ENCODE measurements at regions not wholly inside any gene's neighbourhood (a gene's known extent, or its start where the extent isn't known, plus 50 kb on each side); places are given as distances from the start of the nearest gene placed in this dataset.
A peak's percentile ranks its signal among the peaks of the same experiment; 100 is the strongest.

DNA sequence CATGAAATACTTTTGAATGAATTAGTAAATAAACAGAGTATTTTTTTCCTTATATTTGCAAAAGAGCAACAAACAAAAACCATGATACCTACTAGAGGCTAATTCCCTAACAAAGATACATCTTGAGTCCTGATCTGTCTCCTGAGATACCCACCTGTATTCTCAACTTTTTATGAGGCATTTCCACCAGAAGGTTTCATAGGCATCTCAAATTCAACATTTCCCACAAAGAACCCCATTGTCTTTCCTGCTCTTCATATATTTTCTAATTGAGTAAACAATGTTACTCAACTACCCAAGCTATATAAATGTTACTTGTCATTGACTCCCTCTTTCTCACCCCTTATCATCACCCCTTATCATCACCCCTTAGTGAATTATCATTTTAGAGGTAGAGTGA is 119.4 kb upstream of the RAI14 start:
- Histone ChIP-seq H2AFZ (no peak overlapping the region), H3K4me1 (replicated peaks; ENCODE audit: insufficient read depth) (peaks cover 33% of the 10 kb centered on the region), H3K27me3 (ENCODE audit: insufficient read depth, low read depth) (no peaks in the 10 kb centered on the region), H3K36me3 (ENCODE audit: low read depth) (no peaks in the 10 kb centered on the region), H4K20me1 (ENCODE audit: insufficient read depth) (no peaks in the 10 kb centered on the region), H3K9me3 (ENCODE audit: insufficient read depth, low read depth) (peaks cover 11% of the 10 kb centered on the region; the same call in 1 of the 2 replicates), H3K4me2 (peak overlapping the region; percentile 37; the same call in 1 of the 2 replicates), H3K27ac (peak overlapping the region; percentile 58), H3K9me2 (ENCODE audit: insufficient read depth) (no peaks in the 10 kb centered on the region), H3K4me3 (no peak overlapping the region), H3K79me2 (ENCODE audit: low read depth) (no peaks in the 10 kb centered on the region), H3F3A (ENCODE audit: insufficient read depth, low read depth) (peaks cover 13% of the 10 kb centered on the region; the same call in 1 of the 2 replicates)
- POLR2A ChIA-PET (ENCODE audit: unreplicated experiment): no interaction called here
- TF ChIP-seq EZH2 (IDR thresholded peaks at IDR 0.05; ENCODE audit: low read depth): no peak
- TF ChIP-seq, protein P1, sequence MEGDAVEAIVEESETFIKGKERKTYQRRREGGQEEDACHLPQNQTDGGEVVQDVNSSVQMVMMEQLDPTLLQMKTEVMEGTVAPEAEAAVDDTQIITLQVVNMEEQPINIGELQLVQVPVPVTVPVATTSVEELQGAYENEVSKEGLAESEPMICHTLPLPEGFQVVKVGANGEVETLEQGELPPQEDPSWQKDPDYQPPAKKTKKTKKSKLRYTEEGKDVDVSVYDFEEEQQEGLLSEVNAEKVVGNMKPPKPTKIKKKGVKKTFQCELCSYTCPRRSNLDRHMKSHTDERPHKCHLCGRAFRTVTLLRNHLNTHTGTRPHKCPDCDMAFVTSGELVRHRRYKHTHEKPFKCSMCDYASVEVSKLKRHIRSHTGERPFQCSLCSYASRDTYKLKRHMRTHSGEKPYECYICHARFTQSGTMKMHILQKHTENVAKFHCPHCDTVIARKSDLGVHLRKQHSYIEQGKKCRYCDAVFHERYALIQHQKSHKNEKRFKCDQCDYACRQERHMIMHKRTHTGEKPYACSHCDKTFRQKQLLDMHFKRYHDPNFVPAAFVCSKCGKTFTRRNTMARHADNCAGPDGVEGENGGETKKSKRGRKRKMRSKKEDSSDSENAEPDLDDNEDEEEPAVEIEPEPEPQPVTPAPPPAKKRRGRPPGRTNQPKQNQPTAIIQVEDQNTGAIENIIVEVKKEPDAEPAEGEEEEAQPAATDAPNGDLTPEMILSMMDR (conservative IDR thresholded peaks at IDR 0.05): no peak
- CTCF ChIA-PET: no interaction called here
- BruUV-seq (replicated peaks): no TSS peak
- intact Hi-C loops (cut with micrococcal nuclease; ENCODE audit: unreplicated experiment): no loop called here
- DNase-seq: no peak

DNA sequence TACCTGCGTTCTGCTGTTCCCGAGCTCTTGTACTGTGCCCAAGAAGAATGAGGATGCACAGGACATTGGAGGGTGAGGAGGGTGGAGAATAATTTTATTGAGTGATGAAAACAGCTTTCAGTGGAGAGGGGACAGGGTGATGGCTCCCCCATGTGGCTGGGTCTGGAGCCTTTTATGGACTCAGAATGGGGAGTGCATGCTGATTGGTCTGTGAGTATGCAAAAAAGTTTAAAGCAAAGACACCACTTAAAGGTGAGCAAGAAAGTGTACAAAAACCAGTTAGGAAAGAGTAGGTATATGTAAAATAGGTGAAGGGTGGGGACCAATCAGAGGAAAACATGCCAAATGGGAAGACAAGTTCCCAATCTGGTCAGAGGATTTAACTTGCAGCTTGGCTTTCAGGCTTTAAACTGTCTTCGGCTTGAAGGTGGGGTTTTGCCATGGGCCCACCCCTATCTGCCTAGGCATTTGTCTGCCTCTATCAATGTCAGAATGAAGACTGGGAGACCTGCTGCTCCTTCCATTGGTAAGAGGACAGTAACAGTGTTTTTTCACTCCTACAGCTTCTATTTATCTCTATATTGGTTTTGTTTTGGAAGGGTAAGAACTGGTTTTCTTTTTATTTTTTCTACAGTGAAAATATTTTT is 118.0 kb upstream of the RAI14 start:
- Histone ChIP-seq H3K27ac (no peak overlapping the region), H3K9me3 (ENCODE audit: insufficient read depth, low read depth) (peaks cover 14% of the 10 kb centered on the region; the same call in 1 of the 2 replicates), H3K4me1 (replicated peaks; ENCODE audit: insufficient read depth) (peaks cover 30% of the 10 kb centered on the region), H2AFZ (no peak overlapping the region), H4K20me1 (ENCODE audit: insufficient read depth) (no peaks in the 10 kb centered on the region), H3K9me2 (ENCODE audit: insufficient read depth) (no peaks in the 10 kb centered on the region), H3K4me3 (no peak overlapping the region), H3K79me2 (ENCODE audit: low read depth) (no peaks in the 10 kb centered on the region), H3K36me3 (ENCODE audit: low read depth) (no peaks in the 10 kb centered on the region), H3K27me3 (ENCODE audit: insufficient read depth, low read depth) (no peaks in the 10 kb centered on the region), H3F3A (ENCODE audit: insufficient read depth, low read depth) (peaks cover 13% of the 10 kb centered on the region; the same call in 1 of the 2 replicates), H3K4me2 (no peak overlapping the region)
- DNase-seq: no peak
- intact Hi-C loops (cut with micrococcal nuclease; ENCODE audit: unreplicated experiment): no loop called here
- POLR2A ChIA-PET (ENCODE audit: unreplicated experiment): interaction anchor here (0.6 to 0.7 kb wide), 2 partner anchors 48 to 87 kb away, joined by 3 read pairs; no protein-coding TSS in a partner anchor
- no TSS peak for BruUV-seq (replicated peaks)
- TF ChIP-seq, protein P1 (conservative IDR thresholded peaks at IDR 0.05): peak; percentile 52
- TF ChIP-seq EZH2 (IDR thresholded peaks at IDR 0.05; ENCODE audit: low read depth): no peak
- CTCF ChIA-PET: interaction anchor here (0.6 kb wide), 1 partner anchor 81 kb away, joined by 3 read pairs; no protein-coding TSS in a partner anchor

DNA sequence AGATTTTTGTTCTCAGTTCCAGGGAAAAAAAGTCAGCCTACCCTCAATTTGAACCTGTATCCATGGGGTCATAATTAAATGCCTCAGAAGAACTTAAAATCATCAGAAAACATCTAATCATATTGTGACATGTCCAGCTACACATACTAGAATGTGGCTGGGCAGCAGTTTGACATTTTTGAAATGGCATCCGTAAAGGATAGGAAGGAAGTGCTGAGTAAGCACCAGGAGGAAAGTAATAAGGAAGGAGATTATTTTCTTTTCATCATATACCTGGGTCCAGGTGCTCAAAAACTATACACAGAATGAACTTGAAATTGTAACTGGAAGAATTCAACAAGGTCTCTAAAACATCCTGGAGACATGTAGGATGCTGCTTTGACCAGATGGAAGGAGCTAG is 116.9 kb upstream of the RAI14 start:
- no peaks in the 10 kb centered on the region for H4K20me1 ChIP-seq (ENCODE audit: insufficient read depth)
- TF ChIP-seq, protein P1 (conservative IDR thresholded peaks at IDR 0.05): no peak
- no peak for TF ChIP-seq EZH2 (IDR thresholded peaks at IDR 0.05; ENCODE audit: low read depth)
- no peaks in the 10 kb centered on the region for H3K27me3 ChIP-seq (ENCODE audit: insufficient read depth, low read depth)
- no peak overlapping the region for H3K4me2 ChIP-seq
- H3K4me3 ChIP-seq: no peak overlapping the region
- CTCF ChIA-PET: no interaction called here
- H2AFZ ChIP-seq: no peak overlapping the region
- no peaks in the 10 kb centered on the region for H3K79me2 ChIP-seq (ENCODE audit: low read depth)
- peaks cover 13% of the 10 kb centered on the region; the same call in 1 of the 2 replicates for H3F3A ChIP-seq (ENCODE audit: insufficient read depth, low read depth)
- H3K4me1 ChIP-seq (replicated peaks; ENCODE audit: insufficient read depth): peaks cover 30% of the 10 kb centered on the region
- no TSS peak for BruUV-seq (replicated peaks)
- H3K9me2 ChIP-seq (ENCODE audit: insufficient read depth): no peaks in the 10 kb centered on the region
- DNase-seq: no peak
- peaks cover 18% of the 10 kb centered on the region for H3K9me3 ChIP-seq (ENCODE audit: insufficient read depth, low read depth)
- intact Hi-C loops (cut with micrococcal nuclease; ENCODE audit: unreplicated experiment): no loop called here
- no peak overlapping the region for H3K27ac ChIP-seq
- no peaks in the 10 kb centered on the region for H3K36me3 ChIP-seq (ENCODE audit: low read depth)
- POLR2A ChIA-PET (ENCODE audit: unreplicated experiment): no interaction called here

Data from PC-9 (cell line).